T47D (cell line): ENCODE measurements at regions not wholly inside any gene's neighbourhood (a gene's known extent, or its start where the extent isn't known, plus 50 kb on each side); places are given as distances from the start of the nearest gene placed in this dataset.

Experiments
- DNase-seq, 2 experiments: peaks; one replicate each; pipeline versions ENCODE4 v3.0.0 to v3.0.0-alpha.2; 2011 to 2012; ENCODE audit warnings: low read depth in 1 of 2, low spot score in 1 of 2
- JUND ChIP-seq: IDR thresholded peaks from 2 replicates; pipeline ENCODE4 v1.6.1; 2012; ENCODE audit warnings: low read depth
- in situ Hi-C: cut with HindIII; loops from 2 replicates; pipeline ENCODE4 v1.10.0; 2016; ENCODE audit warnings: low sequenced_read_pairs, low pct_unique_long_range_greater_than_20kb

GRCh38 chr12:24605916-24606315 lies 343.0 kb downstream of the BCAT1 start:
- no peak for TF ChIP-seq JUND

DNA sequence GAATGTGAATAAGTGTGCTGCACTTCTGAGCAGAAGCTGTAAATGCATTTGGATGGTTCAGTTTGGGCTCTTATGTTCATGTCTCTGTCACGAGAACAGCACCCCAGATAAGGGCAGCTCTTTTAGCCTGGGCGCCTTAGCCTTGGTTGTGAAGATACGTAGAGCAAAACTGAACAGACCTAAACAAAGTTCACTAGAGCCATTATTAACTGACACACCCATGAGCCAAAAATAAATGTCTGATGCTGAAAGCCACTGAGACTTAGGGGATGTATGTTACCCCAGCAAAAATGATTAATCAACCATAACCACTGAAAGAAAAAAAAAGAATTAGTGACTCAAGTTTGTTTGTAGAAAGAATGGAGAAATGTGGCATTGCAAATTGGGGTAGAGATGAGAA lies 343.4 kb downstream of the BCAT1 start:
- TF ChIP-seq JUND = no peak
- in situ Hi-C loops = no loop called here
- DNase-seq = no peak

More at GRCh38 chr12:24605916-24606315, 343.0 kb downstream of the BCAT1 start:
- in situ Hi-C loops = no loop called here
- no peak for DNase-seq

DNA sequence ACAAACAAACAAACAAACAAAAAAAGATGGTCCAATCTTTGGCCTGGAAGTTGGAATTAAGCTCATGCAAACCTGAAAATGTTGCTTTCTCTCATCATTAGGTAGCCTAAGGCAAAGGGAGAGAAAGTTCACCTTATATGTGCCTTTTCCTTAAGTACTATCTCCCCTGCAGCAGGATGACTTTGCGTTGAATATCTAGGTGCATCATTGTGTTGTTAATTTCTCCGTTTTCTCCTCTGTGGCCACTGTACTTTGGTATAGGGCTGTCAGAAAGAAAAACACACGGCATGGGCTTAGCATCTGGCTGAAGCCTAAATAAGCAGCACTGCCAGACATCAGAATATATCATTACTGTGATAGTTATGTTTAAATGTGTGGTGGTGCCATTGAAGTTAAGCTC lies 345.5 kb downstream of the BCAT1 start:
- no peak for DNase-seq
- in situ Hi-C loops = no loop called here
- no peak for TF ChIP-seq JUND

DNA sequence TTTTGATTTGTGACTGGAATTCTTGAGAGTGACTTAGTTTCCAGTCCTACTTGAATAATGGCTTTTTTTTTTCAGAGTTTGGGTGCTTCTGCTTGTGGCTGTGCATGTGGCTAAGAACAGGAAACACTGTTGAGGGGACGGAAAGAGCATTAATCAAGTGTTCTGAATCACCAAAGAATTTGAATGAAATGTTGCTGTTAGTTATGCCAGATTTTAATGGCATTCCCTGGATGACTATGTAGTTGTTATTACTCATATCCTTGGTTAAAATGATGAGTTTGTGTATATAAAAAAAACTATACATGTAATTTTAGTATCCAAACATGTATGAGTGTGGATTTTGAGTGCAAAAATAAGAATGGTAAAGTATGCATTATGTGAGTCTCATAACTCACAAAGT lies 347.9 kb downstream of the BCAT1 start:
- no peak for TF ChIP-seq JUND
- in situ Hi-C loops = no loop called here
- no peak for DNase-seq

GRCh38 chr12:24600551-24600950 lies 348.4 kb downstream of the BCAT1 start:
- in situ Hi-C loops = no loop called here
- no peak for TF ChIP-seq JUND
- no peak for DNase-seq

GRCh38 chr12:24599736-24600135 lies 349.2 kb downstream of the BCAT1 start:
- in situ Hi-C loops = no loop called here
- no peak for TF ChIP-seq JUND
- DNase-seq = no peak

DNA sequence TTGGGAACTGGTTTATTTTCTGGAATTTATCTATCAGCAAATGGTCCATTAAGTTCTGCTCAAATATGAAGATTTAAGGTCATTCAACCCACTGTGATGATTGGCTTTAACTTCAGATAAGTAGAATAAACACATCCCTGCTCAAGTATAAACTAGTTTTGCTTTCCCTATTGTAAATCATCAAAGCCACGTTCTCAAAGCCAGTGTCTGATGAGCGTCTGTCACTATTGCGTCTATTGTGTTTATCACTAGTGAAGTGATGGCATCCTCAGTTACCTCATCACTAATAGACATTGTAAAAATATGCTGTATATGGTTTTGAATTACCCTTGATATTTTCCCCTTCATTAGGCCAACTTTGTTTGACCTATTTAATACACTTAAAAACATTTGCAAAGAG lies 351.3 kb downstream of the BCAT1 start:
- in situ Hi-C loops = no loop called here
- no peak for TF ChIP-seq JUND
- no peak for DNase-seq

- DNase-seq = peak; percentile 38 to 58
- in situ Hi-C loops = no loop called here
- no peak for TF ChIP-seq JUND
These were observed 352.0 kb downstream of the BCAT1 start for GRCh38 chr12:24596768-24597388.

DNA sequence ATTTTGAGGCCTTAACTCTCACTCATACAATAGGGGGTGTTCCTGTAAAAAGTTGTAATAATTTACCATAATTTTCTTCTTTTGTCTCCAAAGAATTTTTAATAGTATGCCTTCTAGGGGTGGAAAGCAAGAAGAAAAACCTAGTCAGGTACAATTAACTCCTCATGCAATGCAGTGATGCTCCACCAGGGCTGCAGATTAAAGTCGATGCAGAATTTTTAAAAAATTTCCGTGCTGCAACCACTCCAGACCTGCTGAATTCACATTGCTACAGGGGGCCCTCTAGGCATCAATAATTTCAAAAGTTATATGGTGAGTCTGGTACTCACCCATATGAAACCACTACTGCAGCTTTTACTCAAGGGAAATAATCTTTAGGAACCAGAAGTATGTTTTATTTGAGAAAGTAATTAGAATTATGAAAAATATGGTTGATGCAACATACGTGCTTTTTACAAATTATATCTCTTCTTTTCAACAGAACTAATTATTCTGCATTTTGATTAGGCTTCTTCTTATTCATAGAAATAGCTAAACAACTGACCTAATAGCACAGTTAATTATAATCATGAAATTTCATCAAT lies 353.2 kb downstream of the BCAT1 start:
- in situ Hi-C loops = no loop called here
- TF ChIP-seq JUND = no peak
- peak in 1 of 2 experiments; percentile 22 for DNase-seq

GRCh38 chr12:24591715-24592440 lies 357.0 kb downstream of the BCAT1 start:
- no peak for TF ChIP-seq JUND
- DNase-seq = no peak
- in situ Hi-C loops = no loop called here

DNA sequence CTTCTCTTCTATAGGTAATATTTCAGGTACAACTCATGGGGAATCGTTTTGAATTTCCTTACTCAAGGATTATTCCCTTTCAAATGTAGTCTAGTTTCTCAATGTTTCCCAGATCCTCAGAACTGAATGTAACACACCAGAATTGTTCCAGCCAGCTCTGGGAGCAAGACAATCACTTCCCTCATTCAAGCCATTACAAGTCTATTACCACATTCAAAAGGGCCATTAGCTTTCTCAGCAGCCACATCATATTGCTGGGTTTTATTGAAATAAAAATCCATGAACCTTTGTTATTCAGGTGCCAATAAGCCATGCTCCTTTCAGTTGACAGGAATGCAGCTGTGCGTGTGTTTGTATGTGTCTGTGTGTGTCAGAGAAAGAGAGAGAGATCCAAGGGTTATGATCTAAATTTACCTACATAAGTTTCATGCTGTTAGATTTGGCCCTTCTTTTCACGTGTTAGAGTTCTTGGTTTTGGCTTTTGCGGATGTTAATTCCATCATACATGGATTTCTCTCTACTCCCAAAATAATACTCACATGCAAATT lies 357.7 kb downstream of the BCAT1 start:
- TF ChIP-seq JUND = no peak
- in situ Hi-C loops = no loop called here
- DNase-seq = no peak

DNA sequence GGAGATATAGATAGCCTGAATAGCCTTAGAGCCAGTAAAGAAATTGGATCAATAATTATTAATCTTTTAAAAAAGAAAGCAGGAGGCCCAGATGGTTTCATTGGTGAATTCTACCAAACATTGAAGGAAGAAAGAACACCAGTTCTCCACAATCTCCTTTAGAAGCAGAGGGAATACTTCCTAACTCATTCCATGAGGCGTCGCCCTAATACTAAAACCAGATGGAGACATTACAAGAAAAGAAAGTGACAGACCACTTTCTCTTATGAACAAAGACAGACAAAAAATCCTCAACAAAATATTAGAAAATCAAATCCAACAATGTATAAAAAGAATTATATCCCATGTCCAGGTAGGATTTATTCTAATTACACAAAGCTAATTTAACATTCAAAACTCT lies 362.6 kb downstream of the BCAT1 start:
- TF ChIP-seq JUND = no peak
- in situ Hi-C loops = no loop called here
- DNase-seq = no peak

DNA sequence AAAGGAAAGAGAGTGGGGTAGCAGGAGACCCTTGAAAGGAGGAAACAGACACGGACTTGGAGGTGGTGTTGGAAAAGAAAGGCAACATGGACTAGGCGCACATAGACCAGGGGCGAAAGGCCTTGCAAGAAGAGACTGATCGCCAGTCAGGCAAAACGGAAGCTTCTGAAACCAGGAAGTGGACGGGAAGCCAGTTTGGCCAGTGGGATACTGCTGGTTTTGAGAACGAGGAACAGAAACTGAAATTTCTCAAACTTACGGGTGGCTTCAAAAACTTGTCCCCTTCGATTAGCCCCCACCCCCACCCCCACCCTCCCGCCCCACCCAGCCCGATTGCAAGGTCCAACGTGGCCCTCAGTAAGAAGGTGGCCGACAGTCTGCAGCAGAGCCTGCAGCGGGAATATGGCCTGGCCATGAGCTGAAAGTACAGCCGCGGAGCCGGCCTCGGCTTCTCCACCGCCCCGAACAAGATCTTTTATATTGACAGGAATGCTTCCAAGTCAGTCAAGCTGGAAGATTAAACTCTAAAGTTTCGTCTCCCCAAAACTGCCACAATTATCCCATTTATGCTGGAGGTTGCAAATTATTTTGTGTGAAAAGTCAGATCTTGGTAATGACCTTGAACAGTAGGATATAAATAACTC lies 364.7 kb downstream of the BCAT1 start:
- DNase-seq = no peak
- in situ Hi-C loops = no loop called here
- no peak for TF ChIP-seq JUND
